ENCODE measurements at regions not wholly inside any gene's neighbourhood (a gene's known extent, or its start where the extent isn't known, plus 50 kb on each side); places are given as distances from the start of the nearest gene placed in this dataset.

DNA sequence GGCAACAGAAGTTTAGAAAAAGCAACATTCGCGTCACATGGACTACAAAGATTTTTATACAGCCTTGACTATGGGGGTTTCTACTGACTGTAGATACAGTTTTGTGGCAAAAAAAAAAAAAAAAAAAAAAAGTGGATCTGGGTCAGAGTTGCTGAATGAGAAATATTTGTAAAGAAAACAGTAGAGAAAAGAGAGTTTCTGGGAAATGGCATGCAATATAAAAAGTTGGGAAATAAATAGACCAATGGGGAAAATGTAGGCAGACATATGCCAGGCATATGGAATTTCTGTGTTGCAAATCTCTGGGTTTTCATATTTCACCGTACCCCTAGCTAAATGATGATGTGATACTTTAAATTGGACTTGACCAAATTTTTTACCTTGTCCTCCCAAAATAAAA lies 315.3 kb downstream of the EFNB2 start:
- no peak overlapping the region for H3K4me3 ChIP-seq (ENCODE audit: control insufficient read depth, low read depth, low read length)
- no peak for DNase-seq (ENCODE audit: low read depth)
- TF ChIP-seq, protein P1, sequence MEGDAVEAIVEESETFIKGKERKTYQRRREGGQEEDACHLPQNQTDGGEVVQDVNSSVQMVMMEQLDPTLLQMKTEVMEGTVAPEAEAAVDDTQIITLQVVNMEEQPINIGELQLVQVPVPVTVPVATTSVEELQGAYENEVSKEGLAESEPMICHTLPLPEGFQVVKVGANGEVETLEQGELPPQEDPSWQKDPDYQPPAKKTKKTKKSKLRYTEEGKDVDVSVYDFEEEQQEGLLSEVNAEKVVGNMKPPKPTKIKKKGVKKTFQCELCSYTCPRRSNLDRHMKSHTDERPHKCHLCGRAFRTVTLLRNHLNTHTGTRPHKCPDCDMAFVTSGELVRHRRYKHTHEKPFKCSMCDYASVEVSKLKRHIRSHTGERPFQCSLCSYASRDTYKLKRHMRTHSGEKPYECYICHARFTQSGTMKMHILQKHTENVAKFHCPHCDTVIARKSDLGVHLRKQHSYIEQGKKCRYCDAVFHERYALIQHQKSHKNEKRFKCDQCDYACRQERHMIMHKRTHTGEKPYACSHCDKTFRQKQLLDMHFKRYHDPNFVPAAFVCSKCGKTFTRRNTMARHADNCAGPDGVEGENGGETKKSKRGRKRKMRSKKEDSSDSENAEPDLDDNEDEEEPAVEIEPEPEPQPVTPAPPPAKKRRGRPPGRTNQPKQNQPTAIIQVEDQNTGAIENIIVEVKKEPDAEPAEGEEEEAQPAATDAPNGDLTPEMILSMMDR (IDR thresholded peaks at IDR 0.05; ENCODE audit: control insufficient read depth, insufficient read depth, low read depth, low read length, missing control alignments): no peak

DNA sequence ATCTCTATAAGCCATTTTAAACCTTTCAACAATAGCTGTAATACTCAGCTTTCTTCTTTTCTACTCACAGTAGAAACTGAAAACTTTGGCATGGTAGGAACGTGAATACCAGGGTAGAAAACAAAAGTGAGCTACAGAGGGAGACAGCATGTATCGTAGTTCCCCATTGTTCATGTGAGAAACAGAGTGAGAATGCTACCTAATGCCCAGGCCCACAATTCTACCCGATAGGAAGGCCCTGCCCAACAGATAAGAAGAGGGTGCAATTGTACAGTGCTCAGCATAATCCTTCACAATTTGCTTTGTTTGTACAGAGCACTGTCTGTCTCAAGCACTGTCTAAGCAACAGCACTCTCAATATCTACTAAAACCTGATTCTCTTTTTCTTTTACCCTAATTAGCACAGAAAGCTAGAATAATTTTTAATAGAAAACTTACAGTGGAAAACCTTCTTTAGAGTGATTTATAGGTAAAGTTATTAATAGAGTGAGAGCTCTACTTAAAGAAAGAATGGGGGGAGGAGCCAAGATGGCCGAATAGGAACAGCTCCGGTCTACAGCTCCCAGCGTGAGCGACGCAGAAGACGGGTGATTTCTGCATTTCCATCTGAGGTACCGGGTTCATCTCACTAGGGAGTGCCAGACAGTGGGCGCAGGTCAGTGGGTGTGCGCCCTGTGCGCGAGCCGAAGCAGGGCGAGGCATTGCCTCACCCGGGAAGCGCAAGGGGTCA lies 322.3 kb downstream of the EFNB2 start:
- H3K4me3 ChIP-seq (ENCODE audit: control insufficient read depth, low read depth, low read length): no peak overlapping the region
- DNase-seq (ENCODE audit: low read depth): no peak
- TF ChIP-seq, protein P1 (IDR thresholded peaks at IDR 0.05; ENCODE audit: control insufficient read depth, insufficient read depth, low read depth, low read length, missing control alignments): no peak

DNA sequence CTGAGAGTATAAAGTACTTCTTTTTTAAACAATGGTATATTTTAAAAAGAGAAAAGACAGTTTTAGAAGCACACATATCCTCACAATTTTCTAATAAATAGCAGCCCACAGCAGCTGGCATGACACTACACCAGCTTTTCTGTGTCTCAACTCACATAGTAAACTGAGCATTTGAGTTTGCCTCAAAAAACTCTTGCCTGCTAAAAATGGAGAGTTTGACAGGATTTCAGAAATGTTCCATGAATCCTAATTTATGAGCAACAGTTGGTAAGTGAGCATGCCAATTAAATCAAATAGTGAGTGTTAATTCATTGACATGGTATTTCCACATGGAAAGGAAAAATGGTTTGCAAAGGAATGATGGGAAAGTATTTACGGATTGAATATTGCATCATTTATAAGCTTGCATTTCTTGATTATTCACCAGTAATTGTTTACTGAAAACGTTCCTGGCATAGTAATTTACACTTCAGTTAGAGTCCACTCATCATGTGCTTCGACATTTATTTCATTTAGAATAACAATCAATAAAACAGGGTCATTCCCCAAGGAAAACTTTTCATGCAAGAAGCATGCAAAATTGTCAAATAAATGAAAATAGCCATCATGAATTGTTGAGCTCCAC lies 323.0 kb downstream of the EFNB2 start:
- no peak overlapping the region for H3K4me3 ChIP-seq (ENCODE audit: control insufficient read depth, low read depth, low read length)
- DNase-seq (ENCODE audit: low read depth): peak; percentile 37
- TF ChIP-seq, protein P1 (IDR thresholded peaks at IDR 0.05; ENCODE audit: control insufficient read depth, insufficient read depth, low read depth, low read length, missing control alignments): no peak

DNA sequence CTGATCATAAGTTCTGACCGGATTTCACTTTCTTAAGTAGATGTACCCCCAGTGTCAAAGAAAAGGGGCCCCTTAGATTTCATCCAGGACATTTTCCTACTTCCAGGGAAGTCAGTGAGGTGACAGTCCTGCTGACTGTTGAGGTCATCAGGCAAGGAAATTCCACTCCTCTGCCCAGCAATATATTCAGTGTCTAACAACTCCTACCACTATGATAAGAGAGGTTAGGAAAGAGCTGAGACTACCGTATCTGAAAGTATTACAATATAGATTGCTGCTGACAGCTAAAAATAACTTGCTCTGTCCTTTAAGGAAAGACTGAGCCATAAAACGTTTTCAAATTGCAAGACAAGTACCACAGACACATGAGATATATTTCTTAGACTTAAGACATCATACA lies 325.1 kb downstream of the EFNB2 start:
- TF ChIP-seq, protein P1 (IDR thresholded peaks at IDR 0.05; ENCODE audit: control insufficient read depth, insufficient read depth, low read depth, low read length, missing control alignments): no peak
- DNase-seq (ENCODE audit: low read depth): no peak
- no peak overlapping the region for H3K4me3 ChIP-seq (ENCODE audit: control insufficient read depth, low read depth, low read length)

DNA sequence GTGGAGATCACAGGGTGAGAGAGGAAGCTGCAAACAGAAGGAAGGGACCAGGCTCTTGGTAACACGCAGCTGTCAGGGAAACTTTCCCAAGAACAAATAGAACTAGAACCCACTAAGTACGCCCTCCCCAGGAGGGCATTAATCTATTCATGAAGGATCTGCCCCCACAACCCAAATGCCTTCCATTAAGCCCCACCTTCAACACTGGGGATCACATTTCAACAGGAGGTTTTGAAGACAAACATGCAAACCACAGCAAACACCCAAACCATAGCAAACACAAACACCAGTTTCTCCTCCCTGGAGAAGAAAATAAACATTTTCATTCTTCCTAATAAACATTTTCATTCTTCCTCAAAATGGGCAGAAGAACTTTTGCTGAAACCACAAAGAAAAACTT lies 329.6 kb downstream of the EFNB2 start:
- H3K4me3 ChIP-seq (ENCODE audit: control insufficient read depth, low read depth, low read length): no peak overlapping the region
- no peak for DNase-seq (ENCODE audit: low read depth)
- TF ChIP-seq, protein P1 (IDR thresholded peaks at IDR 0.05; ENCODE audit: control insufficient read depth, insufficient read depth, low read depth, low read length, missing control alignments): no peak

DNA sequence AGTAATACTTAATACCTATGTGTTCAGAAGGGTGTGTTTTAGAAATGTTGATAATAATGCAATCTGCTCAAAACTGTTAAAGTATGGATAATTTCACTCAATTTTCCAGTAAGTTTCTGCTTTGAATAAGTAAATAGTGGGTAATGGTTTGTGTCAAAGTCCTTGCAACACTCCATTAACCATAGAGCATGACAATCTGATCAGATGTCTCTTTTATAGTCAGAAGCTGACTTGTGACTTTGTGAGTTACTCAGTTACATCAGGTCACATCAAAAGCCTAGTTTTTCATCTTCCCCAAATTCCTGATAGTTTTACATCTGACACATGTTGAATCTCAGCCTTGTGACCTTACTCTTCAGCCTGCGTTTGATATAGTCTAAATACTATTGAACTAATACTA lies 338.0 kb downstream of the EFNB2 start:
- TF ChIP-seq, protein P1 (IDR thresholded peaks at IDR 0.05; ENCODE audit: control insufficient read depth, insufficient read depth, low read depth, low read length, missing control alignments): no peak
- no peak for DNase-seq (ENCODE audit: low read depth)

More for the DNA sequence above, 338.0 kb downstream of the EFNB2 start:
- H3K4me3 ChIP-seq (ENCODE audit: control insufficient read depth, low read depth, low read length): no peak overlapping the region

Data from AG09309 (cell line).